Posterior cingulate gyrus (tissue), 11 donors: ENCODE measurements at regions not wholly inside any gene's neighbourhood (a gene's known extent, or its start where the extent isn't known, plus 50 kb on each side); places are given as distances from the start of the nearest gene placed in this dataset.
"Not testable (repeated sequence)": the region's sequence is repeated elsewhere in the genome, so short reads cannot be mapped to it uniquely, and the experiment has no call there.

Experiments
- DNase-seq, 10 donors: peaks; one replicate each; pipeline versions ENCODE4 v3.0.0 to v3.0.0-alpha.2; 2020 to 2021; ENCODE audit warnings: mixed read lengths in 3 of 10
- intact Hi-C: fragments of 100-400 bp; cut with DNase I; formaldehyde crosslinking; loops from one replicate; pipeline ENCODE4 v1.15.1; 2023

DNA sequence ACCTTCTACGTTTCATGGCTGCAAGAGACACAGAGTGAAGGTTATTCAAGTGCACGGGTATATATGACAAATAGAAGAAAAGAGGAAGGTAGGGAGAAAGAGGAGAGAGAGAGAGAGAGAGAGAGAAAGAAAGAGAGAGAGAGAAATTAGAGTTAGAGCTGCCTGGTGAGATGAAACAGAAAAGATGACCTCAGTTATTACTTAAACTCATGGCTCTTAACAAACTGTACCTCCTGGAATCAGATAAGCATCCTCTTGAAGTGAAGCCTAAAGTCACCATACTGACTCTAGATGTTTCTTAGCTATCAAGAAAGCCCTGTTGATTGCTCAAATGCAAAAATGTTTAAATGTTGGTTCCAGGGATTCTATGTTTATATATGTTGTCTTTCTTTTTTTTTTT, 597.7 kb upstream of the ZP4 start:
- intact Hi-C loops: no loop called here
- DNase-seq: no peak

DNA sequence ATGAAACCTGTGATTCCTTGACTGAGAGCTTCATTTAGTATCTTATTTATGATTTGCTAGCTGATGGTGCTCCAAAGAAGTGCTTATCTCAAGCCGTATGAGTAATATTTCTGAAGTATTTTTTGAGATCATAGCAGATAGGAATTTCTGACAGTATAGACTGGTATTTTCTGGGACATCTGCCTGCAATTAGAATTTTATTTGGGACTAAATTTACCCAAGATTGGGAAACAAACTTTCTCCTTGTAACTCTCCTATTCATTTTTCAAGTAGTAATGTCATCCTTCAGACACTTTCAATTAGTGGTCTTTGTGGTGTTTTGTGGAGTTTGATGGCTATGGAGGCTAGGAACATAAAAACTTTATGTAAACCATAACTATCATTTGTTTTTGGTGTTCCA, 597.2 kb upstream of the ZP4 start:
- no peak for DNase-seq
- intact Hi-C loops: no loop called here

DNA sequence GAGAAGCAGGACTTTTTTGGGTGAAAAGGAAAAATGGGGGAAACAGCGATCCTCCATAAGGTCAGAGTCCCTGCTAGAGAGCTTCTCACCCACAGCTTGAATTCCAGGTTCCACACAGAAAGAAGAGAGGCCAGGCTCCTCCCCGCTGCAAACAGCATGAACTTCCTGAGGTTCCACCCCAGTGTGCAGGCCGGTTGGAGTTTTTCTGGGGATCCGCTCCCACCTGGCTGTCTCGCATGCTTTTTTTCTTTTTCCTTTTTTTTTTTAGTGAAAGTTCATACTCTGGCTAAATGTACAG, 595.1 kb upstream of the ZP4 start:
- intact Hi-C loops: no loop called here
- no peak for DNase-seq

DNA sequence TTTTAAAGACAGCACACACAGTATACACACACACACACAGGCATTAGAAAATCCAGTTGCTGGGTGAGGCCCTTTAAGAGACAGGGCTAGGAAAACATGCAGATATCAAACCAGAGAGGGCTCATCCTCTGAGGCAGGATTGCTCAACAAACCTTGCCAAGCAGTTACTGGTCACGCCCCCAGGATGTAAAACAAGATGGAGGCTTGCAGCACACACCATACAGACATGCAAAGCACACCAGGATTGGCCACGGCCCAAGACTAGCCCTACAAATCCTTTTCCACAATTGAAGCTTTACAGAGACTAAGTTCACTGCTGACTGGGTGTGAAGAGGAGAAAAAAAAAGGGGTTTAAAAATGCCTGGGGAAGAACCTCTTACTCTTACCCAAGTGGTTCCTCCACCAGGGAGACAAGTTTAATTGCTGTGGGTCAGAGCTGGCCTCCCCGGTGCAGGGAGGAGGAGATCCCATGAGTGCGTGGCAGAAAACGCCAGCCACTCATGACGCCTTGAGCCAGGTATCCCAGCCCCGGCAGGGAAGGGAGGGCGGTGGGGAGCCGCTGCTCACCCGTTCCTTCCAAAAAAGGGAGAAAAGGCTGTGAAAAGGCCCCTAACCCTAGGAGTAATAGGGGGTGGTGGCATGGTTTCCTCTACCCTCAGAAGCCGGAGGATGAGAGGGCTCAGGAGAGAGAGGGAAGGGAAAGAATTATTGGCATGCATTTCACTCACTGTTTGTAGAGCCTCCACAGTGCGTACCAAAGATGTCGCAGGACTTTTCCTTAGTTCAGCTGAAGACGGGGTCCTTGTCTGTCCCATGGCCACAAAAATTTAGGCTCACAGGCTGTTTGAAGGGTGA, 594.6 kb upstream of the ZP4 start:
- DNase-seq: peak in 2 of 10 donors; percentile 55 to 70
- intact Hi-C loops: no loop called here

DNA sequence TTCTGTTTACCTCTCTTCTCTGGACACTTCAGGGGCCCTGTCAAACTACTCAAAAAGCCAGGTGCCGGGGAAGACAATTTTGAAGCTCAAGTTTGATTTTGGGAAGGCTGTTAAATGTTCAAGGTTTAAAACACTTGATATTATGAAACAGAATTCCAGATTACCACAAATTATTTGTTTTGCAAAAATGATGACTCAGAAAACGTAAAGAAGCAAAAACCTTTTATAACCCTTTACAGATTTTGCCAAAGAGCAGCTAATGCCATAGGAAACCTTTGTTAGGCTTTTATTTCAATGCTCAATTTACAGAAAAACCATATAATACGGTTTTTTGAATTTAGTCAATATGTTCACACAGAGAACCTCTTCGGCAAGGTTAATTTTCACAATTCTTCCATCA, 593.4 kb upstream of the ZP4 start:
- intact Hi-C loops: no loop called here
- DNase-seq: no peak

DNA sequence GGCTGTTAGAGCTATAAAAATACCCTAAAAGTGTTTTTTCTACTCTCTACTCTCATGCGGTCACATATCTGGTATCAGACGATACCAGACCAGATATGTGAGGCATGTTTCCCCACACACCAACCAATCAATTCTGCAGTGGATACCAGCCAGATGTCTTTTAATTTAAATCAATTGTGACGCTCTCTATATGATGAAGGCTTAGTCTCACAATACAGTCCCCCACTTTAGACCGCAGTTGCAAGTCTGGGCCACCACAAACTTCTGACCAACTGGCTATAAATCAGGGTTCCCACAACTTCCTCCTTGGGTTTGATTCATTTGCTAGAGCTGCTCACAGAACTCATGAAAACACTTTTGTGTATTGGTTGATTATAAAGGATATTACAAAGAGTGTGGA, 586.1 kb upstream of the ZP4 start:
- intact Hi-C loops: no loop called here

DNA sequence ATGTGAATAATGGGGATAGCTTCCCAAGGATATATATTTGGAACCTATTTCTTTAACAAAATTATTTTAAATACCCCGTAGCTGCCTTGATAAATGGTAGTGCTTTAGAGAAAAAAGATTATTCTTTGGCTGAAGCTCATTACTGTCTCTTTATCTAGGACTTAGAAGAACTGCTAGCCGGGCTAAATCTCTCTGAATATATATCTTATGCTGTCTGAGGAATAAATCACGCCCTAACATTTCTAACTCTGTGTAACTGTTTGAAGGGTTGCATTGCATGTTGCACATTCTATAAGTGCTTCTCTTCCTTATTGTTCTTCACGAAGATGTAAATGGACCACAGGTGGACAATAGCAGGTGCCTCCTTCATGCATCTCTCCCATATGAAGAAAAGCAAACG, 585.0 kb upstream of the ZP4 start:
- DNase-seq: no peak
- intact Hi-C loops: no loop called here

More for the DNA sequence above, 586.1 kb upstream of the ZP4 start:
- DNase-seq: no peak

DNA sequence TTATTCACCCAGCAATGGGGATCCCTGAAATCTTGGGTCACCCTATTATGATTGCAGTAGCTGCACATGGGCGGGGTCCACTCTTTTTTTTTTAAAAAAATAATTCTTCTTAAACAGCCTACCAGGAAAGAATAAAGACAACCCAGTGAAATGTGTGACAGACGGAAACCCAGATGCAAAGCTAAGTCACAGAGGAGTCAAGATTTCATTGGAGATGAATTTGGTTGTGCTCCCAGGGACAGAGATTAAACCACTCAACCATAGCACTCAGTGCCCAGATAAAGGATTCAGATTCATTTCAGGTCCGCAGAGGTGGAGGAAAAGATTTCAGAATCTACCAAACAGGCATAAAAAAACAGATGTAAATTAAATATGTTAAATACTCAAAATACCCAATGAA, 583.5 kb upstream of the ZP4 start:
- no peak for DNase-seq
- intact Hi-C loops: no loop called here

DNA sequence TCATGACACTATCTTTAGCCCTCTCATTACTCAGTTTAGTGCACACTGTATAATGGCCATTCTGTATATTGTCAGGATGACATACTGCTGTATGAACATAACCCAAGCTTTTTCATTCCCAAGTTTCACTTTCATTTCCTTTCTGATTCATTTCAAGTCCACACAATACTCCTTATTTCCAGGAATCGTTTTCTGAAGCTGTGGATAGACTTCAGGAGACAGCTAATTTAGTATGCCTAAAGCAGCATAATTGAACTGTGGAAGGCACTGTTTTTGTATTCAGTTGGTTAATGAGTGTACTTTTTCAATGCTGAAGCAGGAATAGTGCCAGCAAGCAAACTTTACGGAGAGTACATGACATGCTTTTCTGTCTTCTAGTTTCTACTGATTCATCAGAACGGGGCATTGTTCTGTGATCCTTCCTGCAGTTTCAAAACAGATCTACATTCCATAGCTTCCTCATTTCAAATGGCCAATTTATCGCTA, 578.5 kb upstream of the ZP4 start:
- no peak for DNase-seq
- intact Hi-C loops: no loop called here

DNA sequence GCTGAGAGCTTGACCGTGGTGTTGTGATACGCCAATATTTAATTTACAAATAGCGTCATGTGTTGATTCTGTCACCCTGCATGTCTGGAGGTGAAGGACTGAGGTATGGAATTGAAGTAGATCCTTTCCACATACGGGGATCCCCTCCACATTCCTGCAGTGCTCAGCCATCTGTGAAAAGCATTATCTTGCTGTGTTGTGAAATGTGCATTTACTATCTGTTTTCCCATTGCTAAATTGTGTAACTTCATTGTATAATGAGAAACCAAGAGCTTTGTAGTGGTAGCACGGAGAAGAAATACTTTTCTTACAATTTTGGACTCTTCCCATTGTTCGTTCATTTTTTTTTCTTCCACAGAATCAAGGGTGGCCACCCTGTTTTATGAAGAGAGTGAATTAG, 577.3 kb upstream of the ZP4 start:
- intact Hi-C loops: no loop called here

DNA sequence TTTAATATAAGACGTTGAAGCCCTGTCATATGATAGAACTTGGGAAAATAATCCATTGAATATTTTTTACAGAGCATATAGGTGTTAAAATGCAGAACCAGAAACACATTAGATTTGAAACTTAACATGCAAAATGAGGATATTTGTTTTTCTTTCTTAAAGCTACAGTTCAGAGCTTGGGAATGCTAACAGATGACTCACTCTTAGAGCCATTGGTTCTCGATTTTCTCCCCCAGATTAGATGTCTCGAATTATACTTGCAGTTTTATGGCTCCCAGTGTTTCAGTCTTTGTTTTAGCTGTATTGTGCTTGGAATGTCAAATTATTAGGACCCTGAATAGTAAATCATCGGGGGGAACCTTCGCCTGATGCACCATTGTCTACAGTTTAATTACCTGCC, 575.7 kb upstream of the ZP4 start:
- intact Hi-C loops: no loop called here
- no peak for DNase-seq

More for the DNA sequence above, 577.3 kb upstream of the ZP4 start:
- no peak for DNase-seq

DNA sequence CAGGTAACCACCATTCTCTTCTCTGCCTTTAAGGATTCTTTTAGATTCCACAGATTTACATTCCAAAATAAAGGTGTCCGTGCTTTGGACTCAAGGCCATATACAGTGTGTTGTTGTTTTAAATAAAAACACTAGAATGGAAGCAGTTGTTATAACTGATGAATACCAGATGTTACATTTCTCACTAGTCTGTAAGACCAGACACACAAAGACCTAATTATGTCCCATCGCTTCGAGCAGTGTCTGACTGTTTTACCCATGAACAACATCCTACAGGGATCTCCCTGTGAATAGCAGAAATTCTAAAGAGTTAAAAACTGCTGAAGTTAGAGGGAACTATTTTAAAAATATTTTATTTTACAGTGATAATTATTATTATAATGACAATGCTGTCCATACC, 574.7 kb upstream of the ZP4 start:
- intact Hi-C loops: no loop called here
- no peak for DNase-seq

DNA sequence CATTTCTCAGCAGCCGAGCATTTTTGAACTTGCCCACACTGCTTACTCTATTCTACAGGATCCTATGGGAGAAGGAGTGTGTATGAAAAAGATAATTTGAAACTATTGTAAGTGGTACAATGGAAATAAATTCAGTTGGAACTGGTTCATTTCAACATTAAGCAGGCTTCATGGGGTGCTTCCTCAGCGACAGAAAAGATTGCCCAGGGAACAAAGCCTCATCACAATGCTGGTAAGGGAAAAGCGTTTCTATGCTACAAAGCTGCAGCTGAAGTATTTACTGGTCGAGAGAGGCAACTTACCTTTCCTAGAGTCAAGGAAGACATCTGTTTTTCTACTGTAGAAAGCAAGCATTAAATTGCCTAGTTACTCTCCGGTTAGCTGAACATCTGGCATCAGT, 568.2 kb upstream of the ZP4 start:
- intact Hi-C loops: no loop called here
- no peak for DNase-seq

DNA sequence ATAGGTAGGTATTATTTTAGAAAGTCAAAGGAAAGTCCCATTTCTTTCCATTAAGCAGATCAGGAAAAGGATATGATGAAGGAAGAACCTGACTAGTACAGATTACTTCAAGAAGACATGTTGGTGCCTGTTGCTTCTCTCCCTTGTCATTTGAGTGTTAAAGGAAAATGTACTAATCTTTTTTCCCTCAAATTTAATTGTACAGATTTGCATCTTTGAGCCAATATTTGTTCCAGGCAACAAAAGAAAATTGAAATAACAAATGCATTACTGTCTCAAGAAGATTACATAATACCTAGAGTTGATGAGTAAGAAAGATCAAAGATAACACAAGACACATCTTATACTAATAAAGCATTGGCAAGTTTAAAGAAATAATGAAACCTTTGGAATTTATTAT, 566.9 kb upstream of the ZP4 start:
- DNase-seq: no peak
- intact Hi-C loops: no loop called here

DNA sequence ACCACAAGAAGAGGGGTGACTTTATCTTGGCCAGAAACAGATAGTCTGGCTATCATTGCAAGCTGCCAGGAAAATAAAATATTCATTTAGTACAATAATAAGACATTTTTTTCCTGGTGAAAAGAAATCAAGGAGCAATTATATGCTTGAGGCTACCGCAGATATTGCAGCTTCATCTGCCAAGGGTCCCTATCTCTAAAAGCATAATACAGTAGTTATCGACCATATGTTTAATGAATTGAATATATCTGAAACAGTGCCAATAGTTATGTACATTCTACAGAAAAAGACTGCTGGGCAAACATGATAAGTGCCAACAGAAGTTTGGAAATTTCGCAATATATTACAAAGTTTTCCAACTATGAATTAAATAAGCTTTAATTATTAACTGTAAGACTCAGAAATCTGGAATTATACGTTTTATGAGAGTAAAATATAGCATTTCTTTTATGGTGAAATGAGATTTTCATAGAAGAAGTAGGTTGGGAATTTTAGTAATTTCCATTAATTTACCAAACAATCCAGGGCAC, 561.1 kb upstream of the ZP4 start:
- intact Hi-C loops: no loop called here
- no peak for DNase-seq

DNA sequence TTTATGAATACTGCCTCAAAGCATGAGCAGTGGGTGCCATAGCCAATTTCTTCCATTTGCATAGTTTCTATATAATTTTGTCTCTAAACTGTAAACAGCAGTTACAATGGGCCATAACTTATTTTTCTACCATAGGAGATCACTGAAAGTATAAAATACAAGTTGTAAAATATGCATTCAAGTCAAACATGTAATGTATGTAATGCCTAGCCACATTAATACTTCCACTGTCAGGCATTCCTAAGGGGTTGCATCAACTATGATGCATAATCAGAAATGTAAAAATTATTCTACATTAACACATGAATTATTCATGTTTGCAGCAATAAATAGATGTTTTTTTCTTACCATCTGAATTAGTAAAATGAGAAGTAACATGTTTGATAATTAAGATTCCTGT, 560.3 kb upstream of the ZP4 start:
- intact Hi-C loops: no loop called here
- no peak for DNase-seq

DNA sequence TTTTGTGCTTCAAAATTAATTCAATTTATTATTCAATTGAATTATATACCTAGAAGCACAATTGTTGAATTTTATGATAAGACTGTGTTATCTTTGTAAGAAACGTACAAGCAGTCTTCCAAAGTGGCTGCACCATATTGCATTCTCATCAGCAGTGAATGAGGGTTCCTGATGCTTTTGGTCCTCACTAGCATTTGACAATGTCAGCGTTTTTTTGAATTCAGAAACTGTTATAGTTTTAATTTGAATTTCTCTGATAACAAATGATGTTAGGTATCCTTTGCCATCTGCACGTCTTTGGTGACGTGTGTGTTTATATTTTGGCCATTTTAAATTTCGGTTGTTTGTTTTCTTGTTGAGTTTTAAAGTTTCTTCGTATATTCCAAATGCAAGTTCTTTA, 553.0 kb upstream of the ZP4 start:
- intact Hi-C loops: no loop called here
- no peak for DNase-seq

DNA sequence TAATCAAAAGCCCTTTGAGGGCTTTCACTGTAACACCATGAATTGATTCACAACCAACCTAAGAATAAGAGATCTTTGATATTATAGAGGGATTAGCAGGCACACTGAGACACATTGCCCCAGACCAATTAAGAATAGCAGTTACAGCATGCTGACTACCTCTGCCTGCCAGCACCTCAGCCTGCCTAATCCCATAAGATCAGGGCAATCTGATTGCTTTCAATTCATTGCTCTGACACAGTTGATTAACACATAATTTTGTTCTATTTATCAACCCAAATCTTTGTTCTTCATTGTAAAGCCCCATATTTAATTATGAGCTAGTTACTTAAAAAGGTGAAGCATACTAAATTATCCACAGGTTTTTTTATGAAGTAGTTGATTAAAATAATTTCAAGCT, 548.8 kb upstream of the ZP4 start:
- intact Hi-C loops: no loop called here
- no peak for DNase-seq

DNA sequence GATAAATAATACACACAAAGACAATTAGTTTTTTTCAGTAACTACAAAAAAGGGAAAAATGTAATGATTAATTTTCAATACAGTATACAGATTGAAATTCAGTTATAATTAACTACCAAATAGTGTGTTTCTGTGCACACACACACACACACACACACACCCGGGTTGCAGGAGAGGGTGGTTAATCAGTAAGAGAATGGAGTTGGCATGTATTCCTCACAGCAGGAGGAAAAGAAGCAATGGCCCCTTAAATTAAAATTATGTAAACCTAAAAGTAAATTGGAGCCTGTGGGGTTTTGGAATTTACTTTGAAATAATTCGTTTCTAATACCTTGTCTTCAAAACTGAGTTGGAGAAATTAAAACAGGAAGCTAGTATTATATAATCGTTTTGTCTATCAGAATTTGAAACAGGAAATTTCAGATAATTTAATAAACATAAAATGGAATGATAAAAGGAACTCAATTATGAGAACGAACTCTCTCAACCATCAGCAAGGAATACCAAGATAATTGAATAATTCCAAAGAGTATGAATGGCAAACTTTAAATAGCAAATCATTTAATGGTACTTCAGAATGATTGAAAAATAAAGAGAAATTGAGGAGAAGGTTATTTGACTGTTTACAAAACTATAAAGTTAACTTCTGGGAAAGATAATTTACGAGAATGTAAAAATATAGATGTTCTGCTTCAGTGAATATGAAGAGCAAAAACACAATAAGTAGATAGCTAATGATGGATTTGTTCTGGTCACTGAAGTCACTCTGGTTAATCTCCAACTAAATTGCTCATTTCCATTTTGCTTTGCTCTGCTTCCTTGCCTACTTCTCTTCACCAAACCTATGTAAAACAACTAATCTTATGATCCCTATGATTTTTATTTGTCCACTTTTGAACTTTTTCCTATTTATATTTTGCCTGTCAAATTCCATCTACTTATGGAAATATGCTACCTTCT, 547.9 kb upstream of the ZP4 start:
- intact Hi-C loops: no loop called here
- no peak for DNase-seq

DNA sequence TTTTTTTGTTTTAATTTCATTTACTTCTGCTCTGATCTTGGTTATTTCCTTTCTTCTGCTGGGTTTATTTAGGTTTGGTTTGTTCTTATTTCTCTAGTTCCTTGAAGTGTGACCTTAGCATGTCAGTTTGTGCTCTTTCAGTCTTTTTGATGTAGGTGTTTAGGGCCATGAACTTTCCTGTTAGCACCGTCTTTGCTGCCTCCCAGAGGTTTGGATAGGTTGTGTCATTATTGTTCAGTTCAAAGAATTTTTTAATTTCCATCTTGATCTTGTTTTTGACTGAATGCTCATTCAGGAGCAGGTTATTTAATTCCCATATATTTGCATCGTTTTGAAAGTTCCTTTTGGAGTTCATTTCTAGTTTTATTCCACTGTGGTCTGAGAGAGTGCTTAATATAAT, 539.0 kb upstream of the ZP4 start:
- DNase-seq, intact Hi-C loops: not testable (repeated sequence)

DNA sequence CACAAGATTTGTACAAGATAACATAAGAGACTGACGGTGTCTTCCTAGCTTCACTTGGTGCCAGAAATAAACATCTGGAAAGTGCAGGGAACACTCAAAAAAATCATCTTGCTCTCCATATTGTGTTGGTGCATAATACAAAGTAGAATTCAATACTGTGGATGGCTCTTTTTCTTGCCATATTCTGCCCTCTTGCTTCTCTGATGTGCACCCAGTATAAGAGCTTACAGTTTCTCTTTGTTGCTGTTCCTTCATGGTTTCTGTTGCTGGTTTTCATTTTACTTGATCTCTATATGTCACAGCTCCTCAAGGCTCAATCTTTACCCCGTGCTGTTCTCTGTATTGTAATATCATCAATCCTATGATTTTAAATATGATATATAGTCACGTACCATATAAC, 528.5 kb upstream of the ZP4 start:
- intact Hi-C loops: no loop called here
- DNase-seq: no peak

DNA sequence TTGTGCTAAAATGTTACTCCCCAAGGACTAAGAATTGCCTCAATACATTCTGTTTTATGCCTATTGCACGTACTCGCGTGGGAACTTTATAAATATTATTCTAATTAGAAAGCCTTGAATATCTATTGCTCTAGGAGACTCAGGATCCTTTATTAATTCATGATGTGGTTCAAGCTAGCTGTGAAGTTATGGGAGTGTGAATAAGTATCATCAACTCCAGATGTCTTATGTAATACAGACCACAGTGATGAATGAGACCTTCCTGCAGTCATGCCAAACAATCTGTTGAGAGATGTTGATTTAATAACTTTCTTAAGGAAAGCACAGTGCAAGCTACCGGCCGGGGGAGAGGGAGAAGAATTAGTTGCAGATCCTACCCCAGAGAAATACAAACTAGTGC, 519.2 kb upstream of the ZP4 start:
- no peak for DNase-seq
- intact Hi-C loops: no loop called here
